Skeletal muscle satellite cell (primary cell): ENCODE measurements at regions not wholly inside any gene's neighbourhood (a gene's known extent, or its start where the extent isn't known, plus 50 kb on each side); places are given as distances from the start of the nearest gene placed in this dataset.

Experiments
- H3K27me3 ChIP-seq: 2 replicates; pipeline ENCODE4 v1.7.0; 2013; ENCODE audit warnings: low read length; ENCODE audit not compliant: control insufficient read depth, insufficient read depth
- H3K36me3 ChIP-seq: 2 replicates; pipeline ENCODE4 v1.7.0; 2013; ENCODE audit warnings: mild to moderate bottlenecking, control low read depth, low read length; ENCODE audit not compliant: insufficient read depth
- H3K4me1 ChIP-seq: 2 replicates; pipeline ENCODE4 v1.7.0; 2013; ENCODE audit warnings: low read length; ENCODE audit not compliant: control insufficient read depth, insufficient read depth
- H3K4me2 ChIP-seq: 2 replicates; pipeline ENCODE4 v1.7.0; 2013; ENCODE audit warnings: mild to moderate bottlenecking, low read length
- H3K4me3 ChIP-seq: 2 replicates; pipeline ENCODE4 v1.7.0; 2013; ENCODE audit warnings: low read length
- H3K9ac ChIP-seq: 2 replicates; pipeline ENCODE4 v1.7.0; 2013; ENCODE audit warnings: mild to moderate bottlenecking, low read depth, low read length, moderate library complexity
- H3K9me3 ChIP-seq: replicated peaks from 2 replicates; pipeline ENCODE4 v1.7.0; 2013; ENCODE audit warnings: mild to moderate bottlenecking, control low read depth, low read length

GRCh38 chr12:58381546-58381945, 440.2 kb downstream of the ATP23 start:
- peaks cover 5% of the 10 kb centered on the region for H3K4me1 ChIP-seq
- H3K9ac ChIP-seq: no peak overlapping the region
- no peak overlapping the region for H3K4me3 ChIP-seq
- H3K27me3 ChIP-seq: no peaks in the 10 kb centered on the region
- no peaks in the 10 kb centered on the region for H3K36me3 ChIP-seq
- H3K4me2 ChIP-seq: no peak overlapping the region
- H3K9me3 ChIP-seq: no peaks in the 10 kb centered on the region

GRCh38 chr12:58384196-58384595, 442.8 kb downstream of the ATP23 start:
- Histone ChIP-seq H3K9ac (no peak overlapping the region), H3K4me2 (no peak overlapping the region), H3K27me3 (no peaks in the 10 kb centered on the region), H3K4me3 (no peak overlapping the region), H3K4me1 (peaks cover 16% of the 10 kb centered on the region), H3K36me3 (no peaks in the 10 kb centered on the region), H3K9me3 (no peaks in the 10 kb centered on the region)

GRCh38 chr12:58386136-58386535, 444.8 kb downstream of the ATP23 start:
- peaks cover 16% of the 10 kb centered on the region for H3K4me1 ChIP-seq
- no peak overlapping the region for H3K9ac ChIP-seq
- no peaks in the 10 kb centered on the region for H3K36me3 ChIP-seq
- no peaks in the 10 kb centered on the region for H3K9me3 ChIP-seq
- no peaks in the 10 kb centered on the region for H3K27me3 ChIP-seq
- H3K4me2 ChIP-seq: no peak overlapping the region
- no peak overlapping the region for H3K4me3 ChIP-seq

- peaks cover 16% of the 10 kb centered on the region for H3K4me1 ChIP-seq
Measured at GRCh38 chr12:58387199-58387598, 445.8 kb downstream of the ATP23 start.

GRCh38 chr12:58388261-58388660, 446.9 kb downstream of the ATP23 start:
- H3K36me3 ChIP-seq: no peaks in the 10 kb centered on the region
- H3K27me3 ChIP-seq: no peaks in the 10 kb centered on the region
- H3K4me2 ChIP-seq: no peak overlapping the region
- no peaks in the 10 kb centered on the region for H3K9me3 ChIP-seq
- H3K4me3 ChIP-seq: no peak overlapping the region
- peaks cover 16% of the 10 kb centered on the region for H3K4me1 ChIP-seq
- no peak overlapping the region for H3K9ac ChIP-seq

More at GRCh38 chr12:58387199-58387598, 445.8 kb downstream of the ATP23 start:
- no peaks in the 10 kb centered on the region for H3K36me3 ChIP-seq
- no peak overlapping the region for H3K4me2 ChIP-seq
- no peak overlapping the region for H3K9ac ChIP-seq
- H3K9me3 ChIP-seq: no peaks in the 10 kb centered on the region
- no peak overlapping the region for H3K4me3 ChIP-seq
- no peaks in the 10 kb centered on the region for H3K27me3 ChIP-seq

GRCh38 chr12:58393152-58393551, 451.8 kb downstream of the ATP23 start:
- Histone ChIP-seq H3K4me1 (peaks cover 4% of the 10 kb centered on the region), H3K9me3 (no peaks in the 10 kb centered on the region), H3K36me3 (no peaks in the 10 kb centered on the region), H3K27me3 (no peaks in the 10 kb centered on the region), H3K4me3 (no peak overlapping the region), H3K9ac (no peak overlapping the region), H3K4me2 (no peak overlapping the region)

GRCh38 chr12:58395056-58395455, 453.7 kb downstream of the ATP23 start:
- no peak overlapping the region for H3K4me2 ChIP-seq
- H3K36me3 ChIP-seq: no peaks in the 10 kb centered on the region
- H3K9ac ChIP-seq: no peak overlapping the region
- no peaks in the 10 kb centered on the region for H3K9me3 ChIP-seq
- no peaks in the 10 kb centered on the region for H3K4me1 ChIP-seq
- H3K4me3 ChIP-seq: no peak overlapping the region
- no peaks in the 10 kb centered on the region for H3K27me3 ChIP-seq

- H3K9me3 ChIP-seq: no peaks in the 10 kb centered on the region
- H3K27me3 ChIP-seq: no peaks in the 10 kb centered on the region
- no peak overlapping the region for H3K4me3 ChIP-seq
- H3K4me1 ChIP-seq: no peaks in the 10 kb centered on the region
- H3K4me2 ChIP-seq: no peak overlapping the region
- no peaks in the 10 kb centered on the region for H3K36me3 ChIP-seq
- no peak overlapping the region for H3K9ac ChIP-seq
Measured at GRCh38 chr12:58395470-58395869, 454.1 kb downstream of the ATP23 start.

GRCh38 chr12:58396239-58396638, 454.9 kb downstream of the ATP23 start:
- H3K27me3 ChIP-seq: no peaks in the 10 kb centered on the region
- H3K4me3 ChIP-seq: no peak overlapping the region

GRCh38 chr12:58405363-58405762, 464.0 kb downstream of the ATP23 start:
- H3K4me3 ChIP-seq: no peak overlapping the region
- H3K4me2 ChIP-seq: no peak overlapping the region
- no peaks in the 10 kb centered on the region for H3K36me3 ChIP-seq
- no peaks in the 10 kb centered on the region for H3K27me3 ChIP-seq
- no peaks in the 10 kb centered on the region for H3K9me3 ChIP-seq
- no peak overlapping the region for H3K9ac ChIP-seq
- no peaks in the 10 kb centered on the region for H3K4me1 ChIP-seq

More at GRCh38 chr12:58396239-58396638, 454.9 kb downstream of the ATP23 start:
- H3K36me3 ChIP-seq: no peaks in the 10 kb centered on the region
- no peaks in the 10 kb centered on the region for H3K4me1 ChIP-seq
- no peak overlapping the region for H3K9ac ChIP-seq
- H3K4me2 ChIP-seq: no peak overlapping the region
- no peaks in the 10 kb centered on the region for H3K9me3 ChIP-seq

- H3K4me2 ChIP-seq: no peak overlapping the region
- H3K9me3 ChIP-seq: no peaks in the 10 kb centered on the region
- no peaks in the 10 kb centered on the region for H3K36me3 ChIP-seq
- no peaks in the 10 kb centered on the region for H3K27me3 ChIP-seq
- no peak overlapping the region for H3K9ac ChIP-seq
- H3K4me3 ChIP-seq: no peak overlapping the region
- peaks cover 3% of the 10 kb centered on the region for H3K4me1 ChIP-seq
Measured at GRCh38 chr12:58408516-58408915, 467.1 kb downstream of the ATP23 start.

GRCh38 chr12:58412461-58413060, 471.2 kb downstream of the ATP23 start:
- Histone ChIP-seq H3K4me1 (peaks cover 34% of the 10 kb centered on the region), H3K27me3 (no peaks in the 10 kb centered on the region), H3K9ac (no peak overlapping the region)

More at GRCh38 chr12:58412461-58413060, 471.2 kb downstream of the ATP23 start:
- no peaks in the 10 kb centered on the region for H3K36me3 ChIP-seq
- H3K4me2 ChIP-seq: no peak overlapping the region
- no peaks in the 10 kb centered on the region for H3K9me3 ChIP-seq
- H3K4me3 ChIP-seq: no peak overlapping the region
